OCI-LY1 (cell line): ENCODE measurements at regions not wholly inside any gene's neighbourhood (a gene's known extent, or its start where the extent isn't known, plus 50 kb on each side); places are given as distances from the start of the nearest gene placed in this dataset.

Source experiments
- H2AFZ ChIP-seq: fragments of 200-600 bp; sonication (generic), shearing (Covaris generic); 2 replicates; pipeline ENCODE4 v1.6.0; 2014; ENCODE audit warnings: antibody characterized with exemption, mild to moderate bottlenecking, low read length
- H3F3A ChIP-seq: fragments of 200-600 bp; sonication (generic), shearing (Covaris generic); 2 replicates; pipeline ENCODE4 v1.6.0; 2014; ENCODE audit warnings: mild to moderate bottlenecking, antibody characterized with exemption, low read length, moderate library complexity; ENCODE audit not compliant: insufficient read depth
- H3K27ac ChIP-seq: fragments of 200-600 bp; sonication (generic); 2 replicates; pipeline ENCODE4 v1.5.1; 2014; ENCODE audit warnings: low read length, mixed run types, mild to moderate bottlenecking, low read depth; ENCODE audit not compliant: poor library complexity, severe bottlenecking
- H3K27me3 ChIP-seq: fragments of 200-600 bp; sonication (generic); 2 replicates; pipeline ENCODE4 v1.6.0; 2014; ENCODE audit warnings: antibody characterized with exemption, mild to moderate bottlenecking, low read length, moderate library complexity; ENCODE audit not compliant: insufficient read depth
- H3K36me3 ChIP-seq: fragments of 200-600 bp; sonication (generic); 2 replicates; pipeline ENCODE4 v1.6.1; 2014; ENCODE audit warnings: mild to moderate bottlenecking, antibody characterized with exemption, low read length, moderate library complexity, mixed read lengths; ENCODE audit not compliant: insufficient read depth
- H3K4me1 ChIP-seq: fragments of 200-600 bp; sonication (generic); 2 replicates; pipeline ENCODE4 v1.5.1; 2014; ENCODE audit warnings: mild to moderate bottlenecking, low read length, moderate library complexity; ENCODE audit not compliant: insufficient read depth, severe bottlenecking
- H3K4me2 ChIP-seq: fragments of 200-600 bp; sonication (generic), shearing (Covaris generic); 2 replicates; pipeline ENCODE4 v1.6.1; 2014; ENCODE audit warnings: low read length
- H3K4me3 ChIP-seq: fragments of 200-600 bp; sonication (generic); 2 replicates; pipeline ENCODE4 v1.5.1; 2014; ENCODE audit warnings: low read length, low read depth, mild to moderate bottlenecking, mixed read lengths; ENCODE audit not compliant: poor library complexity, severe bottlenecking
- H3K79me2 ChIP-seq: fragments of 200-600 bp; shearing (Covaris generic); 2 replicates; pipeline ENCODE4 v1.6.1; 2016; ENCODE audit warnings: mixed run types, low read length, mixed read lengths; ENCODE audit not compliant: insufficient read depth
- H3K9ac ChIP-seq: fragments of 200-600 bp; sonication (generic), shearing (Covaris generic); 2 replicates; pipeline ENCODE4 v1.6.1; 2014; ENCODE audit warnings: mild to moderate bottlenecking, low read length, mixed read lengths
- H3K9me2 ChIP-seq: fragments of 200-600 bp; sonication (generic), shearing (Covaris generic); 2 replicates; pipeline ENCODE4 v1.6.1; 2014; ENCODE audit warnings: low read depth, mild to moderate bottlenecking, low read length, mixed read lengths
- H3K9me3 ChIP-seq: fragments of 200-600 bp; shearing (Covaris generic); 2 replicates; pipeline ENCODE4 v1.6.1; 2014; ENCODE audit warnings: low read length, mixed read lengths
- H4K20me1 ChIP-seq: fragments of 200-600 bp; sonication (generic), shearing (Covaris generic); 2 replicates; pipeline ENCODE4 v1.6.0; 2016; ENCODE audit warnings: mild to moderate bottlenecking, low read length; ENCODE audit not compliant: insufficient read depth
- CTCF ChIP-seq: fragments of 200-600 bp; sonication (generic), shearing (Covaris generic); IDR thresholded peaks from 2 replicates; pipeline ENCODE4 v1.5.1; 2017; ENCODE audit warnings: mild to moderate bottlenecking, antibody characterized with exemption, low read length, moderate library complexity, mixed read lengths
- EZH2 ChIP-seq: fragments of 200-600 bp; sonication (generic), shearing (Covaris generic); IDR thresholded peaks from 2 replicates; pipeline ENCODE4 v1.8.0; 2017; ENCODE audit warnings: borderline replicate concordance, mixed run types, mild to moderate bottlenecking, antibody characterized with exemption, low read length, moderate library complexity, mixed read lengths

- H4K20me1 ChIP-seq = no peaks in the 10 kb centered on the region
- no peaks in the 10 kb centered on the region for H3K36me3 ChIP-seq
- no peak overlapping the region for H2AFZ ChIP-seq
- H3K27me3 ChIP-seq = no peaks in the 10 kb centered on the region
- H3K4me2 ChIP-seq = no peak overlapping the region
- TF ChIP-seq EZH2 (no peak), CTCF (no peak)
- H3K27ac ChIP-seq = no peak overlapping the region
- H3K9ac ChIP-seq = no peak overlapping the region
- H3K4me3 ChIP-seq = no peak overlapping the region
- no peaks in the 10 kb centered on the region for H3K9me3 ChIP-seq
- H3K79me2 ChIP-seq = no peaks in the 10 kb centered on the region
- H3K9me2 ChIP-seq = no peaks in the 10 kb centered on the region
- no peaks in the 10 kb centered on the region for H3F3A ChIP-seq
- H3K4me1 ChIP-seq = no peaks in the 10 kb centered on the region
Observed at GRCh38 chr1:70887936-70888335, 159.7 kb downstream of the PTGER3 start.

- H3K4me3 ChIP-seq = no peak overlapping the region
- H3F3A ChIP-seq = no peaks in the 10 kb centered on the region
- no peaks in the 10 kb centered on the region for H4K20me1 ChIP-seq
- no peak overlapping the region for H2AFZ ChIP-seq
- H3K9me2 ChIP-seq = no peaks in the 10 kb centered on the region
- no peaks in the 10 kb centered on the region for H3K9me3 ChIP-seq
- H3K79me2 ChIP-seq = no peaks in the 10 kb centered on the region
- H3K9ac ChIP-seq = no peak overlapping the region
- H3K27me3 ChIP-seq = no peaks in the 10 kb centered on the region
- TF ChIP-seq EZH2 = no peak
- no peak for TF ChIP-seq CTCF
- no peak overlapping the region for H3K4me2 ChIP-seq
- H3K36me3 ChIP-seq = no peaks in the 10 kb centered on the region
- no peaks in the 10 kb centered on the region for H3K4me1 ChIP-seq
- no peak overlapping the region for H3K27ac ChIP-seq
Observed at GRCh38 chr1:70888722-70889121, 158.9 kb downstream of the PTGER3 start.

- H3K4me2 ChIP-seq = no peak overlapping the region
- H4K20me1 ChIP-seq = no peaks in the 10 kb centered on the region
- no peak overlapping the region for H2AFZ ChIP-seq
- no peak overlapping the region for H3K9ac ChIP-seq
- H3K79me2 ChIP-seq = no peaks in the 10 kb centered on the region
- no peak overlapping the region for H3K27ac ChIP-seq
- no peaks in the 10 kb centered on the region for H3K4me1 ChIP-seq
- H3F3A ChIP-seq = no peaks in the 10 kb centered on the region
- H3K9me2 ChIP-seq = no peaks in the 10 kb centered on the region
- H3K36me3 ChIP-seq = no peaks in the 10 kb centered on the region
- no peak for TF ChIP-seq CTCF
- no peaks in the 10 kb centered on the region for H3K27me3 ChIP-seq
- no peak overlapping the region for H3K4me3 ChIP-seq
- no peaks in the 10 kb centered on the region for H3K9me3 ChIP-seq
Observed at GRCh38 chr1:70890408-70890807, 157.2 kb downstream of the PTGER3 start.
